ENCODE measurements at regions not wholly inside any gene's neighbourhood (a gene's known extent, or its start where the extent isn't known, plus 50 kb on each side); places are given as distances from the start of the nearest gene placed in this dataset.
"Not testable (repeated sequence)": the region's sequence is repeated elsewhere in the genome, so short reads cannot be mapped to it uniquely, and the experiment has no call there.

GRCh38 chr9:108272349-108272899 lies 583.4 kb downstream of the ACTL7B start:
- peak; percentile 73 for FAIRE-seq
- no peak for TF ChIP-seq POLR2A (IDR thresholded peaks at IDR 0.05; ENCODE audit: low read depth, low read length)
- DNase-seq (ENCODE audit: insufficient read length, low spot score) = peak; percentile 84

GRCh38 chr9:108271646-108272348 lies 584.0 kb downstream of the ACTL7B start:
- FAIRE-seq (peak; percentile 57), DNase-seq (ENCODE audit: insufficient read length, low spot score) (peak; percentile 57)
- no peak for TF ChIP-seq POLR2A (IDR thresholded peaks at IDR 0.05; ENCODE audit: low read depth, low read length)

DNA sequence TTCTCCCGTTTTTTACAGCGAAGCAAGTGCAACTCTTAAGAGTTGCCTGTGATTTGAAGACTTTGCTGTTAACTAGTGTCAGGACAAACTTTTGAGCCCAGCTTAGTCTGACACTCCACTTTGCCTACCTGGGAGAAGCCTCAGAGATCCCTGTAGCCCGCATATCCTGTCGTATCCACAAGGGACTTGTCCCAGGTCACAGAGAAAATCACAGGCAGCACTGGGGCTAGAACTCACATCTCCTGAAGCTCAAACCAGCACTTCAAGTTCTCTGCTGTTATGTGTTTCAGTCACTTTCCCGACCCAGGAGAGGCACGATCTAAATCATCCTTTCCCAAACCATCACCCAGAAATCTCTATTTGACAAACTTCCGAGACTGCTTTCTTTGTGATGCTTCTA lies 584.5 kb downstream of the ACTL7B start:
- DNase-seq (ENCODE audit: insufficient read length, low spot score) (no peak), FAIRE-seq (no peak)
- TF ChIP-seq POLR2A (IDR thresholded peaks at IDR 0.05; ENCODE audit: low read depth, low read length) = no peak

DNA sequence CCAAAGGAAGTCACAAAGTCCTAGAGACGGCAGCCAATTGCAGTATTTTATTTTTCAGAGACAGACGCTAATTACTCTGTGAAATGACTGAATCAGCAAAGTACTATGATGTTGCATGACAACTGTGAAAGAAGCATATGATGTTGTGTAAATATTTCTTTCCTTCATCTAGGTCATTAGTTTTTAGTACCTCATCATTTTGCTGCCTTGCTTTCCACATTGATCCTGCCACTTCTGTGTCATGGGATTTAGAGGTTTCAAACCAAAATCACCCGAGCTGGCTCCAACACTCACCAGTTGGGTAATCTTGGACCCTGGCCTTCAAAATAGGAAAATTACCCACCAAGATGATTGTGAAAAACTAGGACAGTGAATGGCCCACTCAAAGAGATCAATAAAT lies 585.2 kb downstream of the ACTL7B start:
- no peak for FAIRE-seq
- no peak for TF ChIP-seq POLR2A (IDR thresholded peaks at IDR 0.05; ENCODE audit: low read depth, low read length)
- DNase-seq (ENCODE audit: insufficient read length, low spot score) = no peak

DNA sequence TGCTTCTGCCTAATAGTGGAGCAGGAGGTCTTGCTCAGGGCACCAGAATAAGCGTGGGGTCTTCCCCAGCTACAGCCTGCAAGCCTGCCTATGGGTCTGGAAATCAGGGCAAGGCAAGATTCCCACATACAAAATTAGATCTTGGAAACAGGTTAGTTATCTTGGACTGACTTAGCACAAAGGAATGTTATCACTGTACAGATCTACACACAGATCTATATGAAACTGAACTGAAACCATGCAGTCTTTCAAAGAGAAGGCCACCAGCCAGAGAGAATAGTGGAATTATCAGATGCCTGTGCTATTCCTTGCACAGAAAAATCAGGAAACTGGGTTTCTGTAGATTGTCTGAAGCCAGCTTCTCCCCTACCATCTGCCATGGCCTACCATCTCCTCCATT lies 585.7 kb downstream of the ACTL7B start:
- FAIRE-seq (no peak), DNase-seq (ENCODE audit: insufficient read length, low spot score) (peak; percentile 38)
- no peak for TF ChIP-seq POLR2A (IDR thresholded peaks at IDR 0.05; ENCODE audit: low read depth, low read length)

- DNase-seq (ENCODE audit: insufficient read length, low spot score) (no peak), FAIRE-seq (no peak)
- TF ChIP-seq POLR2A (IDR thresholded peaks at IDR 0.05; ENCODE audit: low read depth, low read length) = no peak
Measured at GRCh38 chr9:108269371-108269770, 586.4 kb downstream of the ACTL7B start.

GRCh38 chr9:108265065-108265464 lies 590.7 kb downstream of the ACTL7B start:
- FAIRE-seq (no peak), DNase-seq (ENCODE audit: insufficient read length, low spot score) (no peak)
- TF ChIP-seq POLR2A (IDR thresholded peaks at IDR 0.05; ENCODE audit: low read depth, low read length) = no peak

GRCh38 chr9:108264093-108264492 lies 591.7 kb downstream of the ACTL7B start:
- no peak for TF ChIP-seq POLR2A (IDR thresholded peaks at IDR 0.05; ENCODE audit: low read depth, low read length)
- no peak for FAIRE-seq
- DNase-seq (ENCODE audit: insufficient read length, low spot score) = no peak

DNA sequence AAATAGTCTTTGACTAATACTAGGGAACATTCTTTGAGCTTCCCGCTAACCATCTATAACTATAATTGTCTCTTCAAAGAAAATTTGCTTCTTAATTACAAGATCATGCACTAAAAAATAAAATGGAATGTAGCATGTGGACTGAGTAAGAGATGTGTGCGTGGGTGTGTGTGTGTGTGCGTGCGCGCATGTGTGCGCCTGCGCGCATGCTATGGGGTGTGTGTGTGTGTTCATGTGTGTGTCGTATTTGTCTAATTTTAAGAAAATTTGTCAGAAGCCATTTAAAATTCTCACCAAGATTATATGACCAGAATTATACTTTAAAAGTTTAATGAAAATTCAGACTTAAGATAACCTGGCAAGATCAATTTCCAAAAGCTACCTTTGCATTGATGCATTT lies 593.0 kb downstream of the ACTL7B start:
- DNase-seq (ENCODE audit: insufficient read length, low spot score) = no peak

GRCh38 chr9:108259917-108260675 lies 595.7 kb downstream of the ACTL7B start:
- no peak for TF ChIP-seq POLR2A (IDR thresholded peaks at IDR 0.05; ENCODE audit: low read depth, low read length)
- DNase-seq (ENCODE audit: insufficient read length, low spot score) (no peak), FAIRE-seq (peak; percentile 61)

More for the DNA sequence above, 593.0 kb downstream of the ACTL7B start:
- no peak for FAIRE-seq
- no peak for TF ChIP-seq POLR2A (IDR thresholded peaks at IDR 0.05; ENCODE audit: low read depth, low read length)

GRCh38 chr9:108258640-108259039 lies 597.1 kb downstream of the ACTL7B start:
- TF ChIP-seq POLR2A (IDR thresholded peaks at IDR 0.05; ENCODE audit: low read depth, low read length) = no peak
- FAIRE-seq (peak; percentile 33), DNase-seq (ENCODE audit: insufficient read length, low spot score) (no peak)

- DNase-seq (ENCODE audit: insufficient read length, low spot score) (no peak), FAIRE-seq (peak; percentile 23)
- TF ChIP-seq POLR2A (IDR thresholded peaks at IDR 0.05; ENCODE audit: low read depth, low read length) = no peak
Measured at GRCh38 chr9:108257382-108257781, 598.4 kb downstream of the ACTL7B start.

- DNase-seq (ENCODE audit: insufficient read length, low spot score) (no peak), FAIRE-seq (peak; percentile 23)
- no peak for TF ChIP-seq POLR2A (IDR thresholded peaks at IDR 0.05; ENCODE audit: low read depth, low read length)
Measured at GRCh38 chr9:108254236-108254635, 601.5 kb downstream of the ACTL7B start.

GRCh38 chr9:108247391-108247790 lies 608.4 kb downstream of the ACTL7B start:
- not testable (repeated sequence) for DNase-seq (ENCODE audit: insufficient read length, low spot score)
- peak; percentile 92 for FAIRE-seq

GRCh38 chr9:108245901-108246300 lies 609.9 kb downstream of the ACTL7B start:
- DNase-seq (ENCODE audit: insufficient read length, low spot score) (no peak), FAIRE-seq (no peak)
- no peak for TF ChIP-seq POLR2A (IDR thresholded peaks at IDR 0.05; ENCODE audit: low read depth, low read length)

All from H54 (cell line).